Mesenchymal stem cell (in vitro differentiated cells and primary cell): ENCODE measurements at regions not wholly inside any gene's neighbourhood (a gene's known extent, or its start where the extent isn't known, plus 50 kb on each side); places are given as distances from the start of the nearest gene placed in this dataset.

Source experiments
- DNase-seq: peaks from one replicate; pipeline ENCODE4 v3.0.0-alpha.2; 2013
- H2AFZ ChIP-seq: one replicate; pipeline ENCODE4 v1.6.1; 2013; ENCODE audit warnings: low read depth, mild to moderate bottlenecking, control low read depth, inconsistent platforms, low read length, moderate library complexity
- H2AK5ac ChIP-seq: 2 replicates; pipeline ENCODE4 v1.6.1; 2013; ENCODE audit warnings: low read length, moderate library complexity, mild to moderate bottlenecking, inconsistent platforms; ENCODE audit not compliant: severe bottlenecking
- H2BK120ac ChIP-seq: one replicate; pipeline ENCODE4 v1.6.1; 2013; ENCODE audit warnings: low read depth, mild to moderate bottlenecking, inconsistent platforms, low read length, moderate library complexity
- H2BK12ac ChIP-seq, 2 experiments: one replicate each; pipeline ENCODE4 v1.6.1; 2013; ENCODE audit warnings: inconsistent platforms in 2 of 2, low read length in 2 of 2, mild to moderate bottlenecking in 2 of 2, moderate library complexity in 2 of 2, control low read depth in 1 of 2
- H2BK15ac ChIP-seq: one replicate; pipeline ENCODE4 v1.6.1; 2013; ENCODE audit warnings: mild to moderate bottlenecking, low read depth, inconsistent platforms; ENCODE audit not compliant: poor library complexity, severe bottlenecking
- H2BK5ac ChIP-seq: 2 replicates; pipeline ENCODE4 v1.6.1; 2013; ENCODE audit warnings: low read depth, mild to moderate bottlenecking, low read length, control low read depth, inconsistent platforms; ENCODE audit not compliant: poor library complexity, severe bottlenecking
- H3K14ac ChIP-seq, 2 experiments: one replicate each; pipeline ENCODE4 v1.6.1; 2013; ENCODE audit warnings: inconsistent platforms in 2 of 2, low read length in 2 of 2, control low read depth in 1 of 2, mild to moderate bottlenecking in 1 of 2, moderate library complexity in 1 of 2
- H3K18ac ChIP-seq, 2 experiments: one replicate each; pipeline ENCODE4 v1.6.1; 2013; ENCODE audit warnings: inconsistent platforms in 2 of 2, low read length in 2 of 2, control low read depth in 1 of 2, low read depth in 1 of 2, mild to moderate bottlenecking in 1 of 2
- H3K23ac ChIP-seq, 2 experiments: one replicate each; pipeline ENCODE4 v1.6.1; 2013; ENCODE audit warnings: inconsistent platforms in 2 of 2, low read length in 2 of 2, mild to moderate bottlenecking in 2 of 2, moderate library complexity in 2 of 2, control low read depth in 1 of 2
- H3K27ac ChIP-seq: 2 replicates; pipeline ENCODE4 v1.5.1; 2013; ENCODE audit warnings: mild to moderate bottlenecking, moderate library complexity, low read length, control low read depth, inconsistent platforms; ENCODE audit not compliant: poor library complexity, severe bottlenecking
- H3K27me3 ChIP-seq, 2 experiments: 2 replicates each; pipeline versions ENCODE4 v1.6.1 to v1.7.0; 2013; ENCODE audit warnings: low read length in 2 of 2, mild to moderate bottlenecking in 2 of 2, moderate library complexity in 2 of 2, control low read depth in 1 of 2, inconsistent platforms in 1 of 2; ENCODE audit not compliant: control insufficient read depth in 1 of 2, insufficient read depth in 1 of 2
- H3K36me3 ChIP-seq, 2 experiments: 2 replicates each; pipeline versions ENCODE4 v1.6.1 to v1.7.0; 2013; ENCODE audit warnings: low read length in 2 of 2, control low read depth in 1 of 2, inconsistent platforms in 1 of 2, low read depth in 1 of 2, mild to moderate bottlenecking in 1 of 2; ENCODE audit not compliant: insufficient read depth in 2 of 2, control insufficient read depth in 1 of 2
- H3K4ac ChIP-seq, 2 experiments: one replicate each; pipeline ENCODE4 v1.6.1; 2013; ENCODE audit warnings: inconsistent platforms in 2 of 2, low read length in 2 of 2, mild to moderate bottlenecking in 2 of 2, moderate library complexity in 2 of 2, control low read depth in 1 of 2, low read depth in 1 of 2
- H3K4me1 ChIP-seq: 2 replicates; pipeline ENCODE4 v1.6.1; 2013; ENCODE audit warnings: low read depth, low read length, control low read depth; ENCODE audit not compliant: control insufficient read depth, insufficient read depth
- H3K4me2 ChIP-seq: 2 replicates; pipeline ENCODE4 v1.6.1; 2013; ENCODE audit warnings: low read length, mild to moderate bottlenecking, inconsistent platforms; ENCODE audit not compliant: poor library complexity, severe bottlenecking
- H3K4me3 ChIP-seq, 2 experiments: 2 replicates each; pipeline versions ENCODE4 v1.5.1 to v1.7.0; 2013; ENCODE audit warnings: low read length in 2 of 2, mild to moderate bottlenecking in 2 of 2, control low read depth in 1 of 2, low read depth in 1 of 2; ENCODE audit not compliant: insufficient read depth in 1 of 2
- H3K79me1 ChIP-seq: replicated peaks from 2 replicates; pipeline ENCODE4 v1.6.1; 2013; ENCODE audit warnings: mild to moderate bottlenecking, control low read depth, low read length, inconsistent platforms; ENCODE audit not compliant: poor library complexity, severe bottlenecking
- H3K9ac ChIP-seq: 2 replicates; pipeline ENCODE4 v1.7.0; 2013; ENCODE audit warnings: mild to moderate bottlenecking, low read length, moderate library complexity
- H3K9me3 ChIP-seq: 2 replicates; pipeline ENCODE4 v1.7.0; 2013; ENCODE audit warnings: mild to moderate bottlenecking, low read length; ENCODE audit not compliant: control insufficient read depth
- H4K8ac ChIP-seq: one replicate; pipeline ENCODE4 v1.6.1; 2013; ENCODE audit warnings: inconsistent platforms, mild to moderate bottlenecking, low read length, moderate library complexity
- H4K91ac ChIP-seq: one replicate; pipeline ENCODE4 v1.6.1; 2013; ENCODE audit warnings: mild to moderate bottlenecking, low read length, inconsistent platforms
- WGBS: methylation state at CpG from one replicate; pipeline ENCODE4 v1.1.7; 2013; ENCODE audit warnings: mixed read lengths; 5-methylcytosine and 5-hydroxymethylcytosine counted together

- H3K79me1 ChIP-seq = no peaks in the 10 kb centered on the region
- peak overlapping the region; percentile 12 for H4K8ac ChIP-seq
- H3K27ac ChIP-seq = no peak overlapping the region
- peak overlapping the region; percentile 53 for H3K9ac ChIP-seq
- peak overlapping the region; percentile 69 for H2AK5ac ChIP-seq
- WGBS = 90% methylated on average over 16 of the region's 17 CpGs
- H4K91ac ChIP-seq = peak overlapping the region; percentile 90
- H2BK15ac ChIP-seq = peak overlapping the region; percentile 78
- H2AFZ ChIP-seq = no peak overlapping the region
- peak overlapping the region; percentile 69 to 79 for H3K18ac ChIP-seq
- peak overlapping the region; percentile 27 for H2BK120ac ChIP-seq
- H3K36me3 ChIP-seq = no peaks in the 10 kb centered on the region
- no peak overlapping the region for H3K23ac ChIP-seq
- no peak overlapping the region for H2BK5ac ChIP-seq
- no peak overlapping the region for H3K4me3 ChIP-seq
- DNase-seq = no peak
- no peaks in the 10 kb centered on the region for H3K27me3 ChIP-seq
- no peak overlapping the region for H3K4me2 ChIP-seq
- H3K4ac ChIP-seq = peak overlapping the region; percentile 45 to 81
- H3K14ac ChIP-seq = no peak overlapping the region
- no peaks in the 10 kb centered on the region for H3K9me3 ChIP-seq
- H2BK12ac ChIP-seq = peak overlapping the region; percentile 79 to 93
- peaks cover 27% of the 10 kb centered on the region for H3K4me1 ChIP-seq
Measured at GRCh38 chr1:234924450-234925355, 203.9 kb downstream of the TOMM20 start.

- DNase-seq = no peak
- no peak overlapping the region for H3K14ac ChIP-seq
- H3K9me3 ChIP-seq = no peaks in the 10 kb centered on the region
- peak overlapping the region in 1 of 2 experiments; percentile 60 for H2BK12ac ChIP-seq
- no peak overlapping the region for H3K9ac ChIP-seq
- H3K27me3 ChIP-seq = no peaks in the 10 kb centered on the region
- no peak overlapping the region for H3K4me3 ChIP-seq
- H3K23ac ChIP-seq = no peak overlapping the region
- no peak overlapping the region for H2BK120ac ChIP-seq
- H3K79me1 ChIP-seq = no peaks in the 10 kb centered on the region
- H3K4me1 ChIP-seq = peaks cover 26% of the 10 kb centered on the region
- H2BK5ac ChIP-seq = no peak overlapping the region
- no peak overlapping the region for H3K27ac ChIP-seq
- peak overlapping the region; percentile 22 for H4K8ac ChIP-seq
- H2AFZ ChIP-seq = no peak overlapping the region
- WGBS = 91% methylated on average over 5 of the region's 5 CpGs
- no peaks in the 10 kb centered on the region for H3K36me3 ChIP-seq
- H4K91ac ChIP-seq = peak overlapping the region; percentile 76
- H2AK5ac ChIP-seq = no peak overlapping the region
- peak overlapping the region in 1 of 2 experiments; percentile 12 for H3K18ac ChIP-seq
- peak overlapping the region in 1 of 2 experiments; percentile 29 for H3K4ac ChIP-seq
- peak overlapping the region; percentile 75 for H2BK15ac ChIP-seq
- H3K4me2 ChIP-seq = no peak overlapping the region
Measured at GRCh38 chr1:234923626-234924025, 205.0 kb downstream of the TOMM20 start.

- no peaks in the 10 kb centered on the region for H3K79me1 ChIP-seq
- no peaks in the 10 kb centered on the region for H3K36me3 ChIP-seq
- no peak overlapping the region for H3K4me2 ChIP-seq
- no peak overlapping the region for H2BK120ac ChIP-seq
- no peak overlapping the region for H3K9ac ChIP-seq
- no peak for DNase-seq
- H4K91ac ChIP-seq = peak overlapping the region; percentile 48
- H3K18ac ChIP-seq = peak overlapping the region; percentile 64 to 84
- no peak overlapping the region for H3K27ac ChIP-seq
- H3K4ac ChIP-seq = peak overlapping the region in 1 of 2 experiments; percentile 26
- over 99% methylated on average over 6 of the region's 6 CpGs for WGBS
- no peak overlapping the region for H3K23ac ChIP-seq
- peak overlapping the region in 1 of 2 experiments; percentile 2 for H3K4me3 ChIP-seq
- H3K14ac ChIP-seq = peak overlapping the region in 1 of 2 experiments; percentile 56
- peak overlapping the region; percentile 62 for H2AK5ac ChIP-seq
- no peak overlapping the region for H4K8ac ChIP-seq
- H2BK5ac ChIP-seq = no peak overlapping the region
- peaks cover 23% of the 10 kb centered on the region for H3K4me1 ChIP-seq
- H2BK12ac ChIP-seq = peak overlapping the region; percentile 88 to 92
- peak overlapping the region; percentile 15 for H2BK15ac ChIP-seq
- no peaks in the 10 kb centered on the region for H3K27me3 ChIP-seq
- H3K9me3 ChIP-seq = no peaks in the 10 kb centered on the region
- no peak overlapping the region for H2AFZ ChIP-seq
Measured at GRCh38 chr1:234922987-234923386, 205.7 kb downstream of the TOMM20 start.

- H3K27ac ChIP-seq = no peak overlapping the region
Measured at GRCh38 chr1:234921266-234922062, 207.2 kb downstream of the TOMM20 start.

More at GRCh38 chr1:234921266-234922062, 207.2 kb downstream of the TOMM20 start:
- peaks cover 9% of the 10 kb centered on the region for H3K4me1 ChIP-seq
- peak overlapping the region; percentile 8 for H4K91ac ChIP-seq
- WGBS = 38% methylated on average over 11 of the region's 14 CpGs
- peak overlapping the region; percentile 58 to 66 for H3K18ac ChIP-seq
- H3K14ac ChIP-seq = no peak overlapping the region
- no peak overlapping the region for H3K9ac ChIP-seq
- H3K23ac ChIP-seq = no peak overlapping the region
- H3K27me3 ChIP-seq = no peaks in the 10 kb centered on the region
- peak overlapping the region; percentile 45 for H2AK5ac ChIP-seq
- no peak overlapping the region for H3K4me2 ChIP-seq
- no peak overlapping the region for H3K4me3 ChIP-seq
- H2AFZ ChIP-seq = no peak overlapping the region
- no peak overlapping the region for H2BK120ac ChIP-seq
- H3K79me1 ChIP-seq = no peaks in the 10 kb centered on the region
- H4K8ac ChIP-seq = no peak overlapping the region
- H2BK5ac ChIP-seq = no peak overlapping the region
- peak; percentile 79 for DNase-seq
- H2BK12ac ChIP-seq = peak overlapping the region; percentile 44 to 66
- peak overlapping the region in 1 of 2 experiments; percentile 54 for H3K4ac ChIP-seq
- H3K9me3 ChIP-seq = no peaks in the 10 kb centered on the region
- no peaks in the 10 kb centered on the region for H3K36me3 ChIP-seq
- no peak overlapping the region for H2BK15ac ChIP-seq
